HAP-1 (cell line): ENCODE measurements at regions not wholly inside any gene's neighbourhood (a gene's known extent, or its start where the extent isn't known, plus 50 kb on each side); places are given as distances from the start of the nearest gene placed in this dataset.
A peak's percentile ranks its signal among the peaks of the same experiment; 100 is the strongest.

Source experiments
- DNase-seq, 2 experiments: peaks; one replicate each; pipeline ENCODE4 v3.0.0-alpha.2; 2016 to 2020; ENCODE audit warnings: low spot score in 2 of 2
- H3K27me3 ChIP-seq: fragments of 250-450 bp; sonication (Bioruptor Pico); 2 replicates; pipeline ENCODE4 v1.5.1; 2020; ENCODE audit warnings: low read depth, mild to moderate bottlenecking, moderate library complexity
- H3K36me3 ChIP-seq: fragments of 250-450 bp; sonication (Bioruptor Pico); replicated peaks from 2 replicates; pipeline ENCODE4 v1.5.1; 2020; ENCODE audit warnings: mild to moderate bottlenecking
- H3K4me1 ChIP-seq: fragments of 250-450 bp; sonication (Bioruptor Pico); 2 replicates; pipeline ENCODE4 v1.5.1; 2020; ENCODE audit warnings: mild to moderate bottlenecking
- H3K4me3 ChIP-seq: fragments of 250-450 bp; sonication (Bioruptor Pico); 2 replicates; pipeline ENCODE4 v1.5.1; 2020; ENCODE audit warnings: mild to moderate bottlenecking, moderate library complexity
- H3K9me3 ChIP-seq: fragments of 250-450 bp; sonication (Bioruptor Pico); 2 replicates; pipeline ENCODE4 v1.5.1; 2020; ENCODE audit warnings: mild to moderate bottlenecking, moderate library complexity
- in situ Hi-C: fragments of 300-500 bp; cut with MboI; formaldehyde crosslinking; loops from 3 replicates; pipeline ENCODE4 v1.14.3; 2020; ENCODE audit warnings: low sequenced_read_pairs, inconsistent platforms, mixed read lengths

- Histone ChIP-seq H3K4me3 (no peak overlapping the region), H3K27me3 (peaks cover 12% of the 10 kb centered on the region), H3K4me1 (peaks cover 2% of the 10 kb centered on the region), H3K36me3 (no peaks in the 10 kb centered on the region), H3K9me3 (no peaks in the 10 kb centered on the region)
- DNase-seq: peak; percentile 44 to 87
- in situ Hi-C loops: no loop called here
Measured at GRCh38 chr17:36703860-36704266, 102.5 kb downstream of the MRM1 start.

- in situ Hi-C loops: no loop called here
- Histone ChIP-seq H3K9me3 (no peaks in the 10 kb centered on the region), H3K4me3 (no peak overlapping the region), H3K4me1 (peaks cover 8% of the 10 kb centered on the region), H3K27me3 (peaks cover 7% of the 10 kb centered on the region), H3K36me3 (no peaks in the 10 kb centered on the region)
- DNase-seq: no peak
Measured at GRCh38 chr17:36705283-36705795, 104.0 kb downstream of the MRM1 start.

GRCh38 chr17:36705874-36706731 lies 104.7 kb downstream of the MRM1 start:
- no peaks in the 10 kb centered on the region for H3K9me3 ChIP-seq
- DNase-seq: peak; percentile 56 to 74
- no peak overlapping the region for H3K4me3 ChIP-seq
- H3K4me1 ChIP-seq: peaks cover 8% of the 10 kb centered on the region
- in situ Hi-C loops: no loop called here
- H3K27me3 ChIP-seq: peaks cover 7% of the 10 kb centered on the region
- no peaks in the 10 kb centered on the region for H3K36me3 ChIP-seq

- H3K27me3 ChIP-seq: peaks cover 7% of the 10 kb centered on the region
- H3K36me3 ChIP-seq: no peaks in the 10 kb centered on the region
- H3K4me1 ChIP-seq: peaks cover 8% of the 10 kb centered on the region
- H3K9me3 ChIP-seq: no peaks in the 10 kb centered on the region
- H3K4me3 ChIP-seq: no peak overlapping the region
- in situ Hi-C loops: no loop called here
- DNase-seq: no peak
Measured at GRCh38 chr17:36707904-36708303, 106.5 kb downstream of the MRM1 start.

- no peaks in the 10 kb centered on the region for H3K27me3 ChIP-seq
- no peak for DNase-seq
Measured at GRCh38 chr17:36714789-36715188, 113.4 kb downstream of the MRM1 start.

GRCh38 chr17:36715951-36716350 lies 114.6 kb downstream of the MRM1 start:
- Histone ChIP-seq H3K36me3 (no peaks in the 10 kb centered on the region), H3K9me3 (no peaks in the 10 kb centered on the region), H3K4me1 (peaks cover under 1% of the 10 kb centered on the region; the same call in 1 of the 2 replicates), H3K4me3 (no peak overlapping the region), H3K27me3 (no peaks in the 10 kb centered on the region)
- no peak for DNase-seq
- in situ Hi-C loops: no loop called here

More at GRCh38 chr17:36714789-36715188, 113.4 kb downstream of the MRM1 start:
- Histone ChIP-seq H3K36me3 (no peaks in the 10 kb centered on the region), H3K9me3 (no peaks in the 10 kb centered on the region), H3K4me1 (no peaks in the 10 kb centered on the region), H3K4me3 (no peak overlapping the region)
- in situ Hi-C loops: no loop called here

GRCh38 chr17:36717088-36717487 lies 115.7 kb downstream of the MRM1 start:
- Histone ChIP-seq H3K27me3 (no peaks in the 10 kb centered on the region), H3K4me3 (no peak overlapping the region), H3K9me3 (no peaks in the 10 kb centered on the region), H3K4me1 (peaks cover 12% of the 10 kb centered on the region), H3K36me3 (no peaks in the 10 kb centered on the region)
- in situ Hi-C loops: no loop called here
- no peak for DNase-seq

GRCh38 chr17:36720131-36720530 lies 118.7 kb downstream of the MRM1 start:
- in situ Hi-C loops: no loop called here
- Histone ChIP-seq H3K4me1 (peaks cover 32% of the 10 kb centered on the region), H3K27me3 (no peaks in the 10 kb centered on the region), H3K4me3 (no peak overlapping the region), H3K36me3 (no peaks in the 10 kb centered on the region), H3K9me3 (no peaks in the 10 kb centered on the region)
- DNase-seq: no peak

- Histone ChIP-seq H3K4me1 (peaks cover 33% of the 10 kb centered on the region), H3K36me3 (no peaks in the 10 kb centered on the region), H3K9me3 (no peaks in the 10 kb centered on the region), H3K27me3 (no peaks in the 10 kb centered on the region), H3K4me3 (no peak overlapping the region)
- peak; percentile 33 to 64 for DNase-seq
- in situ Hi-C loops: no loop called here
Measured at GRCh38 chr17:36721560-36722120, 120.3 kb downstream of the MRM1 start.

GRCh38 chr17:36722121-36722902 lies 120.9 kb downstream of the MRM1 start:
- Histone ChIP-seq H3K4me3 (peak overlapping the region; percentile 33), H3K27me3 (no peaks in the 10 kb centered on the region), H3K4me1 (peaks cover 36% of the 10 kb centered on the region), H3K9me3 (no peaks in the 10 kb centered on the region), H3K36me3 (no peaks in the 10 kb centered on the region)
- DNase-seq: peak; percentile 75 to 87
- in situ Hi-C loops: no loop called here

GRCh38 chr17:36722903-36723263 lies 121.5 kb downstream of the MRM1 start:
- H3K27me3 ChIP-seq: no peaks in the 10 kb centered on the region
- in situ Hi-C loops: no loop called here

GRCh38 chr17:36723459-36724025 lies 122.2 kb downstream of the MRM1 start:
- in situ Hi-C loops: no loop called here
- no peaks in the 10 kb centered on the region for H3K27me3 ChIP-seq
- H3K4me3 ChIP-seq: no peak overlapping the region
- H3K36me3 ChIP-seq: no peaks in the 10 kb centered on the region
- H3K9me3 ChIP-seq: no peaks in the 10 kb centered on the region
- peaks cover 47% of the 10 kb centered on the region for H3K4me1 ChIP-seq
- no peak for DNase-seq

More at GRCh38 chr17:36722903-36723263, 121.5 kb downstream of the MRM1 start:
- no peak for DNase-seq
- Histone ChIP-seq H3K4me3 (peak overlapping the region; percentile 33), H3K9me3 (no peaks in the 10 kb centered on the region), H3K4me1 (peaks cover 42% of the 10 kb centered on the region), H3K36me3 (no peaks in the 10 kb centered on the region)

- DNase-seq: no peak
- in situ Hi-C loops: no loop called here
- Histone ChIP-seq H3K27me3 (no peaks in the 10 kb centered on the region), H3K9me3 (no peaks in the 10 kb centered on the region), H3K36me3 (no peaks in the 10 kb centered on the region), H3K4me3 (no peak overlapping the region), H3K4me1 (peaks cover 66% of the 10 kb centered on the region)
Measured at GRCh38 chr17:36726199-36726598, 124.8 kb downstream of the MRM1 start.
